PC-3 (cell line): ENCODE measurements at regions not wholly inside any gene's neighbourhood (a gene's known extent, or its start where the extent isn't known, plus 50 kb on each side); places are given as distances from the start of the nearest gene placed in this dataset.

Source experiments
- EZH2 ChIP-seq: fragments of 300-600 bp; sonication (generic); IDR thresholded peaks from one replicate; pipeline ENCODE4 v1.6.1; 2017; ENCODE audit warnings: antibody characterized with exemption, mild to moderate bottlenecking, low read length; ENCODE audit not compliant: unreplicated experiment
- TF ChIP-seq, protein P1 (sequence below): fragments of 300-600 bp; sonication (generic); conservative IDR thresholded peaks from 2 replicates; pipeline ENCODE4 v1.5.1; 2017; ENCODE audit warnings: antibody characterized with exemption, low read depth, mild to moderate bottlenecking, low read length

DNA sequence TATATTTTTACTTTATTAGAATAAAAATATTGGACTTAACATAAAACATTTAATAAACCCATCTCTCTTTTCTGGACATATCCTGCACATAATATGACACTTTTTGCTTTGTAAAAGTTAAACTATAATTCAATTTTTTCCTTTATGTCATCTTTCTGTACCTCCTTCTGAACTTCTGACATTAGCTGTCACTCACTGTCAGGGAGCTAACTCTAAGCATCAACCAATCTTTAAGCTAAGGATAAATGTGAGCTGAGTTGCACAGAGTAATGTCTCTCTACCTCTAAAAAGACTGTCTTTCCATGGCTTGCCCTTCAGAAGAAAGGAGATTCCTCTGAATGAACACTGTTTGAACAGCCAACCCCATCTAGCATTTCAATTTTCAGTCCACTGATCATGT is 948.6 kb upstream of the CHAC2 start:
- TF ChIP-seq, protein P1, sequence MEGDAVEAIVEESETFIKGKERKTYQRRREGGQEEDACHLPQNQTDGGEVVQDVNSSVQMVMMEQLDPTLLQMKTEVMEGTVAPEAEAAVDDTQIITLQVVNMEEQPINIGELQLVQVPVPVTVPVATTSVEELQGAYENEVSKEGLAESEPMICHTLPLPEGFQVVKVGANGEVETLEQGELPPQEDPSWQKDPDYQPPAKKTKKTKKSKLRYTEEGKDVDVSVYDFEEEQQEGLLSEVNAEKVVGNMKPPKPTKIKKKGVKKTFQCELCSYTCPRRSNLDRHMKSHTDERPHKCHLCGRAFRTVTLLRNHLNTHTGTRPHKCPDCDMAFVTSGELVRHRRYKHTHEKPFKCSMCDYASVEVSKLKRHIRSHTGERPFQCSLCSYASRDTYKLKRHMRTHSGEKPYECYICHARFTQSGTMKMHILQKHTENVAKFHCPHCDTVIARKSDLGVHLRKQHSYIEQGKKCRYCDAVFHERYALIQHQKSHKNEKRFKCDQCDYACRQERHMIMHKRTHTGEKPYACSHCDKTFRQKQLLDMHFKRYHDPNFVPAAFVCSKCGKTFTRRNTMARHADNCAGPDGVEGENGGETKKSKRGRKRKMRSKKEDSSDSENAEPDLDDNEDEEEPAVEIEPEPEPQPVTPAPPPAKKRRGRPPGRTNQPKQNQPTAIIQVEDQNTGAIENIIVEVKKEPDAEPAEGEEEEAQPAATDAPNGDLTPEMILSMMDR = no peak
- no peak for TF ChIP-seq EZH2
